WERI-Rb-1 (cell line): ENCODE measurements at regions not wholly inside any gene's neighbourhood (a gene's known extent, or its start where the extent isn't known, plus 50 kb on each side); places are given as distances from the start of the nearest gene placed in this dataset.
"Not testable (repeated sequence)": the region's sequence is repeated elsewhere in the genome, so short reads cannot be mapped to it uniquely, and the experiment has no call there.

Source experiments
- DNase-seq: peaks from one replicate; pipeline ENCODE4 v3.0.0-alpha.2; 2020
- H3K27ac ChIP-seq: fragments of 250-450 bp; sonication (Bioruptor Pico); 2 replicates; pipeline ENCODE4 v1.5.1; 2020; ENCODE audit warnings: mild to moderate bottlenecking, moderate library complexity
- H3K27me3 ChIP-seq: fragments of 250-450 bp; sonication (Bioruptor Pico); 2 replicates; pipeline ENCODE4 v1.5.1; 2021; ENCODE audit warnings: mild to moderate bottlenecking, low read depth, moderate library complexity; ENCODE audit not compliant: insufficient read depth, severe bottlenecking
- H3K36me3 ChIP-seq: fragments of 250-450 bp; sonication (Bioruptor Pico); 2 replicates; pipeline ENCODE4 v1.5.1; 2020; ENCODE audit warnings: mild to moderate bottlenecking, moderate library complexity
- H3K4me3 ChIP-seq: 2 replicates; pipeline ENCODE4 v1.5.1; 2011; ENCODE audit warnings: low read depth, mild to moderate bottlenecking, control low read depth, low read length
- H3K9me3 ChIP-seq: fragments of 250-450 bp; sonication (Bioruptor Pico); 2 replicates; pipeline ENCODE4 v1.5.1; 2021; ENCODE audit warnings: mild to moderate bottlenecking, moderate library complexity; ENCODE audit not compliant: severe bottlenecking
- CTCF ChIP-seq: IDR thresholded peaks from 2 replicates; pipeline ENCODE4 v1.5.1; 2011; ENCODE audit warnings: low read depth, mild to moderate bottlenecking, control low read depth, inconsistent platforms, low read length

GRCh38 chr21:13827201-13827600 is 217.6 kb downstream of the POTED start:
- no peak for TF ChIP-seq CTCF
- DNase-seq = no peak
- Histone ChIP-seq H3K27me3 (peaks cover 3% of the 10 kb centered on the region), H3K9me3 (no peaks in the 10 kb centered on the region), H3K4me3 (no peak overlapping the region), H3K36me3 (no peaks in the 10 kb centered on the region), H3K27ac (no peak overlapping the region)

- H3K36me3 ChIP-seq, H3K27me3 ChIP-seq, H3K27ac ChIP-seq, H3K9me3 ChIP-seq, DNase-seq, H3K4me3 ChIP-seq: not testable (repeated sequence)
Measured at GRCh38 chr21:13826511-13826910, 216.9 kb downstream of the POTED start.

- not testable (repeated sequence) for DNase-seq, H3K4me3 ChIP-seq
Measured at GRCh38 chr21:13825218-13825778, 215.7 kb downstream of the POTED start.

GRCh38 chr21:13820286-13820685 is 210.7 kb downstream of the POTED start:
- not testable (repeated sequence) for H3K9me3 ChIP-seq, H3K27ac ChIP-seq, H3K27me3 ChIP-seq, DNase-seq, H3K4me3 ChIP-seq, H3K36me3 ChIP-seq

More at GRCh38 chr21:13825218-13825778, 215.7 kb downstream of the POTED start:
- not testable (repeated sequence) for H3K36me3 ChIP-seq, H3K9me3 ChIP-seq, H3K27ac ChIP-seq, H3K27me3 ChIP-seq

- H3K9me3 ChIP-seq, H3K27me3 ChIP-seq, H3K4me3 ChIP-seq, DNase-seq, H3K27ac ChIP-seq, H3K36me3 ChIP-seq: not testable (repeated sequence)
Measured at GRCh38 chr21:13812191-13812590, 202.6 kb downstream of the POTED start.

- H3K27me3 ChIP-seq, DNase-seq, H3K36me3 ChIP-seq, H3K4me3 ChIP-seq, H3K27ac ChIP-seq, H3K9me3 ChIP-seq: not testable (repeated sequence)
Measured at GRCh38 chr21:13810559-13810958, 201.0 kb downstream of the POTED start.

GRCh38 chr21:13806444-13806843 is 196.9 kb downstream of the POTED start:
- H3K9me3 ChIP-seq, H3K27me3 ChIP-seq, H3K27ac ChIP-seq, H3K4me3 ChIP-seq, DNase-seq, H3K36me3 ChIP-seq: not testable (repeated sequence)

GRCh38 chr21:13802757-13803156 is 193.2 kb downstream of the POTED start:
- not testable (repeated sequence) for H3K27ac ChIP-seq, H3K4me3 ChIP-seq, H3K27me3 ChIP-seq, H3K36me3 ChIP-seq, DNase-seq, H3K9me3 ChIP-seq
